Astrocyte (in vitro differentiated cells and primary cell): ENCODE measurements at regions not wholly inside any gene's neighbourhood (a gene's known extent, or its start where the extent isn't known, plus 50 kb on each side); places are given as distances from the start of the nearest gene placed in this dataset.

Experiments
- EZH2 ChIP-seq: IDR thresholded peaks from 2 replicates; pipeline ENCODE4 v1.6.1; 2012; ENCODE audit warnings: mild to moderate bottlenecking, low read length, inconsistent platforms; ENCODE audit not compliant: insufficient read depth
- TF ChIP-seq, protein P1 (sequence below): IDR thresholded peaks from 2 replicates; pipeline ENCODE4 v1.5.1; 2011; ENCODE audit warnings: low read depth, mild to moderate bottlenecking, inconsistent platforms, low read length, moderate library complexity; ENCODE audit not compliant: insufficient read depth

- TF ChIP-seq EZH2, result no peak
- TF ChIP-seq, protein P1, sequence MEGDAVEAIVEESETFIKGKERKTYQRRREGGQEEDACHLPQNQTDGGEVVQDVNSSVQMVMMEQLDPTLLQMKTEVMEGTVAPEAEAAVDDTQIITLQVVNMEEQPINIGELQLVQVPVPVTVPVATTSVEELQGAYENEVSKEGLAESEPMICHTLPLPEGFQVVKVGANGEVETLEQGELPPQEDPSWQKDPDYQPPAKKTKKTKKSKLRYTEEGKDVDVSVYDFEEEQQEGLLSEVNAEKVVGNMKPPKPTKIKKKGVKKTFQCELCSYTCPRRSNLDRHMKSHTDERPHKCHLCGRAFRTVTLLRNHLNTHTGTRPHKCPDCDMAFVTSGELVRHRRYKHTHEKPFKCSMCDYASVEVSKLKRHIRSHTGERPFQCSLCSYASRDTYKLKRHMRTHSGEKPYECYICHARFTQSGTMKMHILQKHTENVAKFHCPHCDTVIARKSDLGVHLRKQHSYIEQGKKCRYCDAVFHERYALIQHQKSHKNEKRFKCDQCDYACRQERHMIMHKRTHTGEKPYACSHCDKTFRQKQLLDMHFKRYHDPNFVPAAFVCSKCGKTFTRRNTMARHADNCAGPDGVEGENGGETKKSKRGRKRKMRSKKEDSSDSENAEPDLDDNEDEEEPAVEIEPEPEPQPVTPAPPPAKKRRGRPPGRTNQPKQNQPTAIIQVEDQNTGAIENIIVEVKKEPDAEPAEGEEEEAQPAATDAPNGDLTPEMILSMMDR, result no peak
Observed at GRCh38 chr1:60516996-60517395, 443.4 kb upstream of the C1orf87 start.
